ENCODE measurements at regions not wholly inside any gene's neighbourhood (a gene's known extent, or its start where the extent isn't known, plus 50 kb on each side); places are given as distances from the start of the nearest gene placed in this dataset.

GRCh38 chr10:4041635-4042034 is 256.6 kb upstream of the KLF6 start:
- DNase-seq (ENCODE audit: low read depth): no peak

- DNase-seq (ENCODE audit: low read depth): no peak
Observed at GRCh38 chr10:4038000-4038399, 253.0 kb upstream of the KLF6 start.

- no peak for DNase-seq (ENCODE audit: low read depth)
Observed at GRCh38 chr10:4035599-4035945, 250.6 kb upstream of the KLF6 start.

- DNase-seq (ENCODE audit: low read depth): peak; percentile 45
Observed at GRCh38 chr10:4034907-4035598, 250.0 kb upstream of the KLF6 start.

- no peak for DNase-seq (ENCODE audit: low read depth)
Observed at GRCh38 chr10:4033341-4033896, 248.4 kb upstream of the KLF6 start.

- no peak for DNase-seq (ENCODE audit: low read depth)
Observed at GRCh38 chr10:4029866-4030265, 244.9 kb upstream of the KLF6 start.

GRCh38 chr10:4028854-4029583 is 244.0 kb upstream of the KLF6 start:
- no peak for DNase-seq (ENCODE audit: low read depth)

GRCh38 chr10:4028027-4028471 is 243.0 kb upstream of the KLF6 start:
- DNase-seq (ENCODE audit: low read depth): peak; percentile 20

GRCh38 chr10:4025339-4025738 is 240.3 kb upstream of the KLF6 start:
- no peak for DNase-seq (ENCODE audit: low read depth)

GRCh38 chr10:4024516-4025245 is 239.7 kb upstream of the KLF6 start:
- peak; percentile 61 for DNase-seq (ENCODE audit: low read depth)

GRCh38 chr10:4024027-4024426 is 239.0 kb upstream of the KLF6 start:
- no peak for DNase-seq (ENCODE audit: low read depth)

- DNase-seq (ENCODE audit: low read depth): peak; percentile 10
Observed at GRCh38 chr10:4022473-4022872, 237.5 kb upstream of the KLF6 start.

- DNase-seq (ENCODE audit: low read depth): no peak
Observed at GRCh38 chr10:4020631-4021030, 235.6 kb upstream of the KLF6 start.

- no peak for DNase-seq (ENCODE audit: low read depth)
Observed at GRCh38 chr10:4018054-4018511, 233.1 kb upstream of the KLF6 start.

- no peak for DNase-seq (ENCODE audit: low read depth)
Observed at GRCh38 chr10:4017336-4017735, 232.3 kb upstream of the KLF6 start.

GRCh38 chr10:4016214-4016740 is 231.3 kb upstream of the KLF6 start:
- DNase-seq (ENCODE audit: low read depth): no peak

- no peak for DNase-seq (ENCODE audit: low read depth)
Observed at GRCh38 chr10:4013651-4014121, 228.7 kb upstream of the KLF6 start.

GRCh38 chr10:4012848-4013247 is 227.8 kb upstream of the KLF6 start:
- DNase-seq (ENCODE audit: low read depth): no peak

- no peak for DNase-seq (ENCODE audit: low read depth)
Observed at GRCh38 chr10:4011136-4011812, 226.3 kb upstream of the KLF6 start.

- no peak for DNase-seq (ENCODE audit: low read depth)
Observed at GRCh38 chr10:4008676-4009382, 223.8 kb upstream of the KLF6 start.

Measured in myocyte (in vitro differentiated cells).